Kidney epithelial cell (primary cell): ENCODE measurements at regions not wholly inside any gene's neighbourhood (a gene's known extent, or its start where the extent isn't known, plus 50 kb on each side); places are given as distances from the start of the nearest gene placed in this dataset.
"Not testable (repeated sequence)": the region's sequence is repeated elsewhere in the genome, so short reads cannot be mapped to it uniquely, and the experiment has no call there.

ENCODE experiments used
- DNase-seq: peaks from one replicate; pipeline ENCODE4 v3.0.0-alpha.2; 2010; ENCODE audit warnings: low read depth
- H3K27me3 ChIP-seq: 2 replicates; pipeline ENCODE4 v1.6.0; 2011; ENCODE audit warnings: low read length; ENCODE audit not compliant: control insufficient read depth, insufficient read depth
- H3K36me3 ChIP-seq: 2 replicates; pipeline ENCODE4 v1.5.1; 2011; ENCODE audit warnings: low read length; ENCODE audit not compliant: control insufficient read depth, insufficient read depth
- H3K4me3 ChIP-seq: 2 replicates; pipeline ENCODE4 v1.5.1; 2011; ENCODE audit warnings: low read depth, mild to moderate bottlenecking, control low read depth, low read length
- CTCF ChIP-seq: IDR thresholded peaks from 2 replicates; pipeline ENCODE4 v1.5.1; 2011; ENCODE audit warnings: mild to moderate bottlenecking, moderate library complexity, low read length, control low read depth, inconsistent platforms; ENCODE audit not compliant: insufficient read depth, poor library complexity, severe bottlenecking

- H3K36me3 ChIP-seq, H3K27me3 ChIP-seq: not testable (repeated sequence)
- DNase-seq, result peak; percentile 4
- peak overlapping the region; percentile 42 for H3K4me3 ChIP-seq
These were observed 129.5 kb upstream of the PLEKHM1 start for GRCh38 chr17:45619984-45620405.

GRCh38 chr17:45620468-45620867, 129.9 kb upstream of the PLEKHM1 start:
- peak overlapping the region; percentile 42 for H3K4me3 ChIP-seq
- DNase-seq, H3K27me3 ChIP-seq, H3K36me3 ChIP-seq: not testable (repeated sequence)

GRCh38 chr17:45621087-45621486, 130.6 kb upstream of the PLEKHM1 start:
- H3K27me3 ChIP-seq, H3K36me3 ChIP-seq, H3K4me3 ChIP-seq, DNase-seq: not testable (repeated sequence)

- not testable (repeated sequence) for H3K27me3 ChIP-seq, H3K36me3 ChIP-seq, DNase-seq
These were observed 131.8 kb upstream of the PLEKHM1 start for GRCh38 chr17:45622295-45622694.

GRCh38 chr17:45628019-45628418, 137.5 kb upstream of the PLEKHM1 start:
- no peak overlapping the region for H3K4me3 ChIP-seq

More at GRCh38 chr17:45622295-45622694, 131.8 kb upstream of the PLEKHM1 start:
- not testable (repeated sequence) for H3K4me3 ChIP-seq

GRCh38 chr17:45631941-45632340, 141.4 kb upstream of the PLEKHM1 start:
- no peak for TF ChIP-seq CTCF
- Histone ChIP-seq H3K36me3 (peaks cover 1% of the 10 kb centered on the region), H3K27me3 (no peaks in the 10 kb centered on the region), H3K4me3 (no peak overlapping the region)
- DNase-seq, result no peak

More at GRCh38 chr17:45628019-45628418, 137.5 kb upstream of the PLEKHM1 start:
- DNase-seq, result no peak
- TF ChIP-seq CTCF, result no peak
- Histone ChIP-seq H3K36me3 (peaks cover 1% of the 10 kb centered on the region), H3K27me3 (no peaks in the 10 kb centered on the region)

- H3K36me3 ChIP-seq, result no peaks in the 10 kb centered on the region
- DNase-seq, result no peak
- no peak overlapping the region for H3K4me3 ChIP-seq
- TF ChIP-seq CTCF, result no peak
- H3K27me3 ChIP-seq, result no peaks in the 10 kb centered on the region
These were observed 144.7 kb upstream of the CRHR1 start for GRCh38 chr17:45639297-45639849.

- peak; percentile 48 for DNase-seq
- H3K4me3 ChIP-seq, result no peak overlapping the region
- H3K27me3 ChIP-seq, result no peaks in the 10 kb centered on the region
- TF ChIP-seq CTCF, result peak; percentile 96
- no peaks in the 10 kb centered on the region for H3K36me3 ChIP-seq
These were observed 143.8 kb upstream of the CRHR1 start for GRCh38 chr17:45640141-45640850.
